Activated CD8-positive, alpha-beta memory T cell treated with anti-CD3 and anti-CD28 coated beads, Interleukin-2, amount 10 ng/mL, durations not matched to agents 7 days and 5 days (primary cell): ENCODE measurements at regions not wholly inside any gene's neighbourhood (a gene's known extent, or its start where the extent isn't known, plus 50 kb on each side); places are given as distances from the start of the nearest gene placed in this dataset.

ENCODE experiments used
- ATAC-seq: fragments of 150-1000 bp; cut with Tn5 transposase; one replicate; pipeline ENCODE4 v1.10.0; 2021; ENCODE audit warnings: moderate library complexity
- CTCF ChIA-PET: fragments of 350-600 bp; sonication (Branson Sonifier 250); formaldehyde crosslinking; loops from one replicate; lab custom pipeline; 2021; ENCODE audit warnings: antibody characterized with exemption; lab: Charles Lee
- DNase-seq: peaks from one replicate; pipeline ENCODE4 v3.0.0-alpha.2; 2020
- H3K27ac Mint-ChIP-seq: one replicate; pipeline ENCODE4 v1.8.0; 2021; ENCODE audit warnings: mild to moderate bottlenecking, mixed read lengths
- H3K27me3 Mint-ChIP-seq: one replicate; pipeline ENCODE4 v1.8.0; 2021; ENCODE audit warnings: mixed read lengths
- H3K36me3 Mint-ChIP-seq: one replicate; pipeline ENCODE4 v1.8.0; 2021; ENCODE audit warnings: mild to moderate bottlenecking, mixed read lengths
- H3K4me1 Mint-ChIP-seq: one replicate; pipeline ENCODE4 v1.8.0; 2021; ENCODE audit warnings: mixed read lengths
- H3K4me3 Mint-ChIP-seq: one replicate; pipeline ENCODE4 v1.8.0; 2021; ENCODE audit warnings: mild to moderate bottlenecking, moderate library complexity, mixed read lengths
- H3K9me3 Mint-ChIP-seq: one replicate; pipeline ENCODE4 v1.8.0; 2022; ENCODE audit warnings: low read depth, mixed read lengths

DNA sequence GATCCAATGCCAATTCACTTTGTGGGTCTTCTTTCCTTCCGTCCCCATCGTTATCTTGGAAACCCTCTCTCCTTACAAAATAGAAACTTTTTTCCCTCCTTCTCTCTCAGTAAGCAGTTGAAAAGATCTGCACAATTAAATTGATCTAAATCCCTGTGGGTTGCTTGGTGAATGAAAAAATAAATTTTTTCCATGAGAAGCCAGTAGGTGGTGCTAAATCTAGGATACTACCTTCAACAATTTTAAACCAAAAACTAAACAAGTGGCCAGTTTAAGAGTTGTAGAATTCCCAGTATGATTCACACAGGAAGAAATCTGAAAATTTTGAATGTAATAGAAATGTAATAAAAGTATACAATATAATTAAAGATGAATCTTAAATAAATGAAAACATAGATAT lies 990.3 kb upstream of the ZNF722 start:
- Mint-ChIP-seq H3K27me3 (no peaks in the 10 kb centered on the region), H3K9me3 (peaks cover 17% of the 10 kb centered on the region), H3K4me1 (no peaks in the 10 kb centered on the region), H3K27ac (no peak overlapping the region), H3K4me3 (no peak overlapping the region), H3K36me3 (no peaks in the 10 kb centered on the region)
- no peak for DNase-seq
- CTCF ChIA-PET, result no interaction called here
- no peak for ATAC-seq

DNA sequence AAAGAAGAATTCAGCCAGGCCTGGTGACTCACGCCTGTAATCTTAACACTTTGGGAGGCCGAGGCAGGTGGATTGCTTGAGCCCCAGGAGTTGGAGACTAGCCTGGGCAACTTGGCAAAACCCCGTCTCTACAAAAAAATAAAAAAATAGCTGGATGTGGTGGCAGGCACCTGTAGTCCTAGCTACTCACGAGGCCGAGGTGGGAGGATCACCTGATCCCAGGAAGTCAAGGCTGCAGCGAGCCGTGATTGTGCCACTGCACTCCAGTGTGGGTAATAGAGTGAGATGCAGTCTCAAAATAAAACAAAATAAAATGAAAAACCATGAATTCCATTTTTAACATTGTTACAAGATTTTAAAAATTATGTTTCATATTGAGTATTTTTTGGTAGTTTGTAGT lies 988.9 kb upstream of the ZNF722 start:
- Mint-ChIP-seq H3K36me3 (peaks cover 3% of the 10 kb centered on the region), H3K4me3 (no peak overlapping the region), H3K27ac (no peak overlapping the region), H3K27me3 (no peaks in the 10 kb centered on the region), H3K9me3 (peaks cover 22% of the 10 kb centered on the region), H3K4me1 (no peaks in the 10 kb centered on the region)
- DNase-seq (no peak), ATAC-seq (no peak)
- CTCF ChIA-PET, result no interaction called here

DNA sequence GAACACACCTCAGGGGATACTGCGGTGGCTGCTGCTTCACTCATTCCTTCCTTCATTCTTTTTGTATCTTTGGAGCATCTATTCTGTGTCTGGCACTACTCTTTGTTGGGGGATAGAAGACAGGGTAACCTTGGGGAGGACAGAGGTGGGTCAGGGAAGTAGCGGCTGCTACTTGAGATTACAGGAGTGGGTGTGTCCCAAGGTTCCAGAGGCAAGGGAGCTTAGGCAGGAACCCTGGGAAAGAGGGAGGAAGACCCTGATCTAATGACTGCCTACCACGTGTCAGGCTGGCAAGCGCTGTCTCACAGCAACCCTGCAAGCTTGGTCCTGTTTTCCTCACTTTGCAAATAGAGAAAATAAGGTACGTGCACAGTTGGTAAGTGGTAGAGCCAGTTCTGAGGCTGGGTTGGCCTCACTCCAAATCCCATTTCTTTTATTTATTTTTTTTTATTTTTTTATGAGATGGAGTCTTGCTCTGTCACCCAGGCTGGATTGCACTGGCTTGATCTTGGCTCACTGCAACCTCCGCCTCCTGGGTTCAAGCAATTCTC lies 985.9 kb upstream of the ZNF722 start:
- no peaks in the 10 kb centered on the region for H3K27me3 Mint-ChIP-seq
- H3K27ac Mint-ChIP-seq, result no peak overlapping the region
- H3K9me3 Mint-ChIP-seq, result peaks cover 23% of the 10 kb centered on the region
- peaks cover 3% of the 10 kb centered on the region for H3K36me3 Mint-ChIP-seq
- DNase-seq (no peak), ATAC-seq (no peak)
- CTCF ChIA-PET, result no interaction called here
- no peaks in the 10 kb centered on the region for H3K4me1 Mint-ChIP-seq
- no peak overlapping the region for H3K4me3 Mint-ChIP-seq

DNA sequence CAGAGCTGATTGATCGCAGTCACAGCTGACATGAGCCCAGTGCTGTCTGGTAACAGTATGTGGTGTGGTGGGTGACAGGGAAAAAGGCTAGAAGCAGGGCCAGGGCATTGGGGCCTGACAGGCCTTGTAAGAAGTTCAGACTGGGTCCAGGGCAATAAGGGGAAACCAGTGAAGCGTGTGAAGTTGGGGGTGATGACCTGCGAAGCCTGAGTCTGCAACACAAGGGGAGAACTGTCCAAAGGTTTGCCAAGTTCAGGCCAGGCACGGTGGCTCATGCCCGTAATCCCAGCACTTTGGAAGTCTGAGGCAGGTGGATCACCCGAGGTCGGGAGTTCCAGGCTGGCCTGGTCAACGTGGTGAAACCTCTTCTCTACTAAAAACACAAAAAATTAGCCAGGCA lies 983.9 kb upstream of the ZNF722 start:
- Mint-ChIP-seq H3K36me3 (peaks cover 3% of the 10 kb centered on the region), H3K27me3 (no peaks in the 10 kb centered on the region), H3K4me3 (no peak overlapping the region), H3K9me3 (peaks cover 28% of the 10 kb centered on the region), H3K4me1 (no peaks in the 10 kb centered on the region), H3K27ac (no peak overlapping the region)
- CTCF ChIA-PET, result no interaction called here
- no peak for ATAC-seq
- no peak for DNase-seq

DNA sequence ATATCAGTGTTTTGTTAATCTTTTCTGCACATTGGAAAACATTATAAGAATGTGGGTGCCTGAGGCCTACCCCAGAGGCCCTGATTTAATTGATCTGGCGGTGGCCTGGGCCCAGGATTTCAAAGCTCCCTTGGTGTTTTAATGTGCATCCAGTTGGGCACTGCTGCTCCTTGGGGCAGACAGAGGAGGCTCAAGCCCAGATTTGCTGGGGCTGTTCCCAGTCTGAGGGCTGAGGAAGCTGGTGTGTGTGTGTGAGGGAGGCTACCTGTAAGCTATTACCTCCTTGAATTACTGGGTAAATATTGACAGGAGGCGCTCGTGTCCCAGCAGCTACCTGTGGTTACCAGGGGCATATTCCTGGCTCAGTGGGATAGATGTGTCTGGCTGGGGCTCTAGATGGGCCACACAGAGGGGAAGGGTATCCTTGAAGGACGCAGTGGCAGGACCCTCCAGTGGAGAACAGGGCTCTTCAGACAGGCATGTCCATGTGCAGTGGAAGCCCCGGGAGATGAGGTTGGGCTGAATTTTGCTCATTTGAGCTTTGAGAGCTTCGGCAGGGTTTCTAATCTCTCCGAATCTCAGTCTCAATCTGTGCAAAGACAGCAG lies 975.4 kb upstream of the ZNF722 start:
- Mint-ChIP-seq H3K27ac (no peak overlapping the region), H3K4me1 (no peaks in the 10 kb centered on the region), H3K9me3 (peaks cover 21% of the 10 kb centered on the region), H3K36me3 (no peaks in the 10 kb centered on the region), H3K27me3 (no peaks in the 10 kb centered on the region), H3K4me3 (no peak overlapping the region)
- CTCF ChIA-PET, result no interaction called here
- no peak for ATAC-seq
- DNase-seq, result no peak

DNA sequence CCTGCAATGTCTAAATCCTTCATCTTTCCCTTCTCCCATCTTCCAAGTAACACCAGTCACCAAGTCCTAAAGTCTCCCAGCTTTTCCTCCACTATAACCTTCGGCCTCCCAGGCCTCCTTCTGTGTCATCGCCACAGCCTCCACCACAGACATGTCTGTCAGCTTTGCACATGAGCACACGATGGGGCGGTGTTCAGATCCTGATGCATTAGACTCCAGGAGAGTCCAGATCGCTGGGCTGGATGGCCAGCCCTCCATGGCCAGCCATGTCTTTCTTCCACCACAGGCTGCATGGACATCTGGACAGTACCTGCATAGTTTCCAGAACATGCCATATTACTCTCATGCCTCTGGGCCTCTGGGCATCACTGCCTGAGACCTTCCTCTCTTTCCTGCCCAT lies 974.2 kb upstream of the ZNF722 start:
- Mint-ChIP-seq H3K4me3 (no peak overlapping the region), H3K27ac (no peak overlapping the region), H3K9me3 (peaks cover 24% of the 10 kb centered on the region), H3K4me1 (no peaks in the 10 kb centered on the region), H3K36me3 (no peaks in the 10 kb centered on the region), H3K27me3 (no peaks in the 10 kb centered on the region)
- CTCF ChIA-PET, result interaction anchor here (0.8 kb wide), 1 partner anchor 20 kb away, joined by 3 read pairs; no protein-coding TSS in a partner anchor
- DNase-seq, result no peak
- no peak for ATAC-seq

DNA sequence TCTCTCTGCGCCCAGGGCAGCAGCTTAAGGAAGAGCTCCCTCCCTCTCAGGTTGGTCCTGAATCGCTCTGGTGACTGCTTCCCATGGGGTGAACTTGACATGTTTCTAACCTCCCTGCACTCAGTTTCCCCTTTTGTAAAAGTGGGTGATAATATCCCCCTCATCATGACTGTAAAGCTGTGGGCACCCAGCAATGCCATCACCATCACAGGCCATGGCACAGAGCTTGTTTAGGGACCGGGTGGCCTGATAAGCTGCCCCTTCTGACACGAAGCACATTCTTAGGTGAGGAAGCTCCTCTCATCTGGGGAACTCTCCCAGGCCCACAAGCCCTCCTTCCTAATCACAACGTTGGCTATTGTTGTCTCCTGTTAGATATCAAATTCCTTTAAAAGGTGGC lies 972.8 kb upstream of the ZNF722 start:
- Mint-ChIP-seq H3K4me1 (no peaks in the 10 kb centered on the region), H3K36me3 (peaks cover 2% of the 10 kb centered on the region), H3K4me3 (no peak overlapping the region), H3K9me3 (peaks cover 27% of the 10 kb centered on the region), H3K27me3 (no peaks in the 10 kb centered on the region), H3K27ac (no peak overlapping the region)
- ATAC-seq (no peak), DNase-seq (no peak)
- CTCF ChIA-PET, result no interaction called here

DNA sequence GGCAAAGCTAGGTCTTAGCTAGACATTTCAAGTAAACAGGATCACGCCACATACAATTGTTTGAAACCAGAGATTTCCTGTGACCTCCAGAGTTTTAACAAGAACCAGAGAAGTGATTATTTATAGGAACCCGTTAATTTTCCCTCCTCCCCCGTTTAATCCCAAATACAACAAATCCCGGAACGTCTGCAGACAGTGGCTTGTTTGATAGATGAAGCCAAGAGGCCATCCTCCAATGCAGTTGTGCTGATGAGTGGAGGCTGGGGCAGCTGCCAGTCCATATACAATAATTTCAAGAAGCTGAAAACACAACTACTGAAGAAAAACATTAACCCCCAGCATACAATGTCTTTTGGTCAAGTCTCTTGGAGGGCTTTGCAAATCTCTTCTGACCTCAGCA lies 971.6 kb upstream of the ZNF722 start:
- no peak for ATAC-seq
- no peak overlapping the region for H3K4me3 Mint-ChIP-seq

DNA sequence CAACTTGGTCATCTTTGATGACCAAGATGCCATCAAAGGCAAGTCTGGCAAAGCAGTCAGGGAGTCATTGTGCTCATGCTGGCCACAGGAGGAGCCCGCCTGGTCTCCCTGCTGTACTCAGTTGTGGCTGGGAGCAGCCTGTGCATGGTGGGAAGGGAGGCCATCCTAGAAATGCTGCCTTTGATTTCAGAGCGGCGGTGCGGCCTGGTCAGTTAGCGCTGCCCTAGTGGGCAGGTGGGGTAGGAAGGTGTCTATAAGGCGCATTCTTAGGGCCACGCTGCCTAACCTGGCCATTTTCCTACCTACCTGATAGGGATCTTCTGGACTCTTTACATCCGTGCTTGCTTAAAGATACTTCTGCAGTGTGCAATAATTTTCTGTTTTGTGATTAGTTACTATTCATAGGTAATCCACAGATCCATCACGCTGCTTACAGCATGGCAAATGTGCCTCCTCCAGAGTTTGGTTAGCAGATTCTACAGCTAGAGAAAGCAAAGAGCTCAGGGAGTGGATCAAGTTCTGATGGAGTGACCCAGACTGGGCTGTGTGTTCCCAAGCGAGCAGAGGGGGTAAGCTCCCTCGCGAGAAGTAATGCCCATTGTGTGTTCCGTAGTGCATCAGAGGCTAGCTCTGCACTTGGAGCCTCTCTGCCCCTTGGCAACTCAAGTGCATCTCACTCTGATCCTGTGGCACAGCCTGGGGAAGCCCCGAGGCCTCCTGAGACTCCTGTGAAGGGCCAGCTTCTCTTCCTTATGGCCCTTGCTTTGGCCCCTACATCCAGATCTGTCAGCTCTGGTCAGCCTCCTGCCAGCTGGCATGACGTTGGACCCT lies 970.1 kb upstream of the ZNF722 start:
- no peak overlapping the region for H3K4me3 Mint-ChIP-seq
- no peak for ATAC-seq
- no peak for DNase-seq
- peaks cover 25% of the 10 kb centered on the region for H3K9me3 Mint-ChIP-seq
- H3K27ac Mint-ChIP-seq, result no peak overlapping the region
- H3K36me3 Mint-ChIP-seq, result peaks cover 2% of the 10 kb centered on the region
- no peaks in the 10 kb centered on the region for H3K27me3 Mint-ChIP-seq
- H3K4me1 Mint-ChIP-seq, result no peaks in the 10 kb centered on the region
- CTCF ChIA-PET, result no interaction called here

More for the DNA sequence above, 971.6 kb upstream of the ZNF722 start:
- H3K4me1 Mint-ChIP-seq, result no peaks in the 10 kb centered on the region
- no peak overlapping the region for H3K27ac Mint-ChIP-seq
- H3K27me3 Mint-ChIP-seq, result no peaks in the 10 kb centered on the region
- peaks cover 2% of the 10 kb centered on the region for H3K36me3 Mint-ChIP-seq
- CTCF ChIA-PET, result no interaction called here
- no peak for DNase-seq
- H3K9me3 Mint-ChIP-seq, result peaks cover 30% of the 10 kb centered on the region

DNA sequence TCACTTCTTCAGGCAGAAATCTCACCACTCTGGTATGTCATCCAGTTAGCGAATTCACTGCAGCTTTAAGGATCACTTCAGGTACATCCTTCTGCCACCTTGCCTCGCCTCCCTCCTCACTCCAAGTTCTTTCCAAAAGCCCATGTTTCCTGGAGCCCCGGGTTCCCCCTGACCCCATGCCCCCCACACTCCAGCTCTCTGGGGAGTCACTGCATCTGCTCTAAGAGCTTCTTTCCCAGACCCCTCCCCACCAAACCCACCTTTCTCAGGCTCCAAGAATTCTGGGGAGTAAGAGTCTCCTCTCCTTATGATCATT lies 969.5 kb upstream of the ZNF722 start:
- H3K27ac Mint-ChIP-seq, result no peak overlapping the region
- DNase-seq (no peak), ATAC-seq (no peak)
- H3K9me3 Mint-ChIP-seq, result peaks cover 27% of the 10 kb centered on the region
- no peaks in the 10 kb centered on the region for H3K4me1 Mint-ChIP-seq
- no peak overlapping the region for H3K4me3 Mint-ChIP-seq
- CTCF ChIA-PET, result no interaction called here
- H3K36me3 Mint-ChIP-seq, result peaks cover 2% of the 10 kb centered on the region
- H3K27me3 Mint-ChIP-seq, result no peaks in the 10 kb centered on the region

DNA sequence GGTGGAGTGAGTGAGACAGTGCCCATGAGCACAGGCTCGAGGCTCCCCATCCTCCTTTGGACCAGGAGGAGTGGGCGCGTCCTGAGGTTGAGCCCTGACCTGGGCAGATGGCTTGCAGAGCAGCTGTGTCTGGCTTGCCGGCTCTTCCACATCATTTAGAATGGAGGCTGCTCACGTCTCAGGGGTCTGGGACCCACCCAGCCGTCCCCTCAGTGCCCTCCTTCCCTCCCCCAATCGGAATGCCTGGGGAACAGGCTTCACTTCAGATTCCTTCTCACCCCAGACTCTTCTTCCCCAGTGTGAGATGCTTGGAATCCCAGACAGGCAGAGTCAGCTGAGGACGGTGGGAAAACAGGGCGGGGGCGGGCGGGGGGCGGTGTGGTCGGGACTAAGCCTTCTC lies 968.6 kb upstream of the ZNF722 start:
- CTCF ChIA-PET, result no interaction called here
- Mint-ChIP-seq H3K27me3 (no peaks in the 10 kb centered on the region), H3K4me3 (no peak overlapping the region), H3K9me3 (peaks cover 24% of the 10 kb centered on the region), H3K27ac (no peak overlapping the region), H3K36me3 (peaks cover 2% of the 10 kb centered on the region), H3K4me1 (no peaks in the 10 kb centered on the region)
- DNase-seq (no peak), ATAC-seq (no peak)

DNA sequence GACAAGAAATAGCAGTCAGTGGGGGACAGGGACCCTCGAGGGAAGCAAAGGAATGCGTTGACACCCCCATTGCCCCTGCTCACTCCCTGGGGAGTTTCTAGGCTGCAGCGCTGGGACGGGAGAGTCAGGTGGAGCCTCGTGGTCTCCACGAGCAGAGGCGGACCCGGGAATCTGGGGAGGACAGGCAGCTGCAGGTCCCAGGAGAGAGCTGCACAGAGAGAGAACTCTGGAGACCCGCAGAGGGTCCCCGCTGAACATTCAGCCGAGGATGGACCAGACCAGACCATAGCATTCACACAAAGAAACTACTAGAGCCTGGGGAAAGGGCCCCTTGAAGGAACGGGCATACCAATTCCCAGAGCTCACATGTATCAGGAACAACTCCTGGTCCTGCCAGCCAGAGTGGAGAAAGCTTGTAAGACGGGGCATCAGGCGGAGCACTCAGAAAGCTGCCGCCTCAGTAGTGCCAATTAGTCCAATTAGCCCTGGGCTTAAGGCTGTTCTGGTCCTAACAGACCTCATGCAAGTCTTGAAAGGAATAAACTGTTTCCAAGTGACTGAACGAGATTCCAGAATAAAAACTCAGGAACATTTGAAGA lies 966.7 kb upstream of the ZNF722 start:
- H3K4me1 Mint-ChIP-seq, result no peaks in the 10 kb centered on the region
- H3K27me3 Mint-ChIP-seq, result no peaks in the 10 kb centered on the region
- peaks cover 24% of the 10 kb centered on the region for H3K9me3 Mint-ChIP-seq
- no peak for DNase-seq
- H3K27ac Mint-ChIP-seq, result no peak overlapping the region
- H3K4me3 Mint-ChIP-seq, result no peak overlapping the region
- H3K36me3 Mint-ChIP-seq, result peaks cover 4% of the 10 kb centered on the region
- CTCF ChIA-PET, result no interaction called here
- no peak for ATAC-seq

DNA sequence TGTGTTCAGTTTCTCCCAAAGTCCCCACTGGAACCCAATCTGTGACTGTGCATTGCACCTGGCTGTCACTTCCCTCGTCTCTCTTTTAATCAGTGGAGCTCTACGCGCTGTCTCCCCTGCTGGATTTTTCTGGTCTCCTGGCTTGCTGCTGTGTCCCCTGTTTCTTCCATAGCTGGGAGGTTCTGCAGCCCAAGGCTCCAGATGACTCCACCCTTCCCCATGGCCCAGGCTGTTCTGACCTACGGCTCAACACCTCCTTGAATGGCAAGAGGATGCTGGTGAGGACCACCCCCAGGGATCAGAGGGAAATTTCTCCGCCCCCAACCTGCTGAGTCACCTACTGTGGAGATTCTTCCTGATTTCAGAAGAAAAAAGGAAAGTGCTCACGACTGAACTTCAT lies 961.4 kb upstream of the ZNF722 start:
- Mint-ChIP-seq H3K27ac (no peak overlapping the region), H3K27me3 (no peaks in the 10 kb centered on the region), H3K4me3 (no peak overlapping the region), H3K36me3 (peaks cover 1% of the 10 kb centered on the region), H3K9me3 (peaks cover 30% of the 10 kb centered on the region), H3K4me1 (no peaks in the 10 kb centered on the region)
- CTCF ChIA-PET, result no interaction called here
- DNase-seq (no peak), ATAC-seq (no peak)

DNA sequence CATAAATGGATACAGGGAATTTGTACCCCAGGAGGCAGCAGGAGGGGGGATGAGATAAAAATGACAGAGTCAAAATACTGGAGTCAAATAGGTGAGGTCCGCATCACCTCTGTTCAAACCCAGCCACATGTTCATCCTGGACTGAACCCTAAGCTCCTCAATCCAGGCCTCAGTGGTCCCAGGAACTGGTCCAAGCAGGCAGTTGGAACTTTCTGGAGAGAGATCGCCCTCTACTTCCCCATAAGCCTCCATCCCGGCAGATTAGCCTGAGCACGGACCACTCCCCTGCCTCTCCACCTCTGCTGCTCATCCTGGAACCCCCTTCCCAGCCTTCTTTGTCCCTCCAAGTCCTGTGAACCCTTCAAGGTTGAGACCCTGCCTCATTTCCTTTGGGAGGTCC lies 959.7 kb upstream of the ZNF722 start:
- Mint-ChIP-seq H3K4me1 (no peaks in the 10 kb centered on the region), H3K4me3 (no peak overlapping the region), H3K27me3 (no peaks in the 10 kb centered on the region), H3K9me3 (peaks cover 35% of the 10 kb centered on the region), H3K27ac (no peak overlapping the region), H3K36me3 (peaks cover 1% of the 10 kb centered on the region)
- ATAC-seq (no peak), DNase-seq (no peak)
- CTCF ChIA-PET, result no interaction called here
